Right kidney (tissue), 1 donor: ENCODE measurements at regions not wholly inside any gene's neighbourhood (a gene's known extent, or its start where the extent isn't known, plus 50 kb on each side); places are given as distances from the start of the nearest gene placed in this dataset.

Experiments used
- DNase-seq: peaks from one replicate; pipeline ENCODE4 v3.0.0-alpha.2; 2016

DNA sequence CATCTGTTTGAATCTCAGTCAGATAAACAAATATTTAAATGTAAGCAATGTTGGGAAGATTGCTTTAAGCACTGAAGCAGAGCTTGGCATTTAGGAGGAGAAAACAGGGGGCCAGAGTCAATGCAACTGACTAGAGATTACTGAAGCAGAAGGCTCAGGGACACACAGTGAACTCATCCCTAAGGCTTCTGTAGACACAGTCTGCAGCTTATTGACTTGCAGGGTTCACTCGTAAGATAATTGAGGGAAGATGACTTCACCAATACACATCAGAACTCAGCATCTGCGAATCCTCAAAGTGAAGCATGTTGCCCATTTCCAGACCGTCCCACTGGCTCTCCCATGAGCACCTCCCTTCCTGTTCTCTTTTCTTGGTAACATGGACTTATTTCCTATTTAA, 363.4 kb upstream of the PFKP start:
- DNase-seq: no peak

DNA sequence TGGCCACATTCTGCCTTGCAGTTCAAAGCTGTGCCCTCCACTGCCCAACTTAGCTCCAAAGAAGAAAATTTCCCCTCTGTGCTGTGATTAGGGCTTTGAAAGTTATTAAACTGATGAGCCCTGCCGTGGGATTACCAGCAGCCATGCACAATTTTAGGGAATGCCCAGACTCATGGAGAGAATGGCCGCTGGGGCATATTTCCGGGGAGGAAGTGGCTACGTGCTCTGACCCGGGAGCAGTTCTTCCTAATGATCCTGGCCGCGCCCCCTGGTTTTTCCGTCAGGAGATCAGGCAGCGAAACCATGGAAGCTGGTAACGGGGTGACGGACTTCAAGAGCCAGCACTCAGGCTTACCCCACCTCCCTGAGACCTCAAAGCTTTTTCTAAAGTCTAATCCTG, 365.5 kb upstream of the PFKP start:
- no peak for DNase-seq

DNA sequence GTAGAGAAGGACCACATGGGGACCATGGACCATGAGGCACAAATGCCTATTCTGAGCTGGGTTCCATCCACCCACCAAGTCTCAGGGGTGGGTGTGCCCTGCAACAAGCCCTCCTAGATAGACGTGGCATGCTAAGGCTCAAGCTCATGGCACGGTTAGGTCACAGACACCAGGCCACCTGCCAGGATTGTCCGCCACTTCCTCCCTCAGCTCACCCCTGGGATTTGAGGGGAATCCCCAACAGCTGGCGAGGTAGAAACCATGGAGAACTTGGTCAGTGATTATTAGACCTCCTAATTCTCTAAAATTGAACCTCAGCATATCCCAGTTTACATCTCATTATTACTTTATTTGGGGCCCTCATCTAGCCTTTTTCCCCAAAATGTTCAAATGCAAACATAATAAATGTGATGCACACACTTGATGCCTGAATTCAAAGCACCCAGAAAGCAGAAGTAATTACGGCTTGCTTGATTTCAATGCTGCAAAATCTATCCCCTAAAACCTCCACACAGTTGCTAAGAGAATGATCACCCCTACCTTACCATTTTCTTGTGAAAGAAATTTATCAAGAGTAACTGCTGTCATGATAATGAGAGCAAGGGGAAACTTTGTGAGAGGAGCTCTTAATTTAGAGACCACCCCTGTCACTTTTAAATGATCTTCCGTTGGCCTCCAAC, 366.6 kb upstream of the PFKP start:
- no peak for DNase-seq

DNA sequence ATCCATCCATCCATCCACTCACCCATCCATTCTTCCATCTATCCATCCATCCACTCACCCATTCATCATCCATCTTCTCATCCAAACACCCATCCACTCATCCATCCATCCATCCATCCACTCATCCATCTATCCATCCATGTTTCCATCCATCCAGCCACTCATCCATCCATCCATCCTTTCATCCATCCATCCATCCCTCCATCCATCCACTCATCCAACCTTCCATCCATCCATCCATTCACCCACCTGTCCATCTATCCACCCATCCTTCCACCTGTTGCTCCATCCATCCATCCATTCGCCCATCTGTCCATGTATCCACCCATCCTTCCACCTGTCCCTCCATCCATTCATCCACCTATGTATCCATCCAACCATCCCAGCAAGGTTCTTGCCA, 378.4 kb upstream of the PFKP start:
- DNase-seq: no peak

DNA sequence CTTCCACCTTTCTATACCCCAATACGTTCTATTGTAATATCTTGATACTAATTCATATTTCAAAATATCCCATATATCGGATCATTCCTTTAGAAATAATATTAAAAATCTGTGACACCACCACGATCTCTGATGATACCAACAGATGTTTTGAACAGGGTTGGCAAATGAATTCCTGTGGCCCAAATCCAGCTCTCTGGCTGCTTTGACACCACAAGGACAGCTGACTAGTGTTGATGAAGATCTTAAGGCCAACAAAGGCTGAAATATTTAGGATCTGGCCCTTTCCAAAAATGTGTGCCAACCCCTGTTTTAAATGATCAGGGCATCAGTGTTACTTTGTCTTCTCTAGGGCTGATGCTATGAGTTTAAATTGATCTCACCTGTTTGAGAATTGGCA, 380.7 kb upstream of the PFKP start:
- no peak for DNase-seq

GRCh38 chr10:2682491-2682890, 384.9 kb upstream of the PFKP start:
- no peak for DNase-seq

DNA sequence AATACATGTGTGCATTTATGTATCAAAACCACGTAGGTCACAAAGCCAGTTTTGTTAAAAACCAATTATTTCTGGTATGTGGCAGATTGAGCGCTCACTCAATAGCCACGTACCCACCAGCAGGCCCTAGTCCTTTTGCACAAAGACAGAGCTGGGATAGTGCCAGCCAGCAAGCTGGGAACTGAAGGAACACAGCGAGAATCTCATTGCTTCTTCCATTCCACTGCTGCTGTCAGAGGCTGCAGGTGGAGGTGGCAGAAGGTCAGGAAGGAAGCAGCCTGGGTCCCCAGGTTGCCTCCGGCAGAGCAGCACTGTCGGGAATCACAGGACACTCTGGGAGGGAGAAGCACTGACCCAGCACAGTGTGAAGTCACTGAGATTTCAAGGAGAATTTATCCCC, 385.5 kb upstream of the PFKP start:
- no peak for DNase-seq

- DNase-seq: no peak
Observed at GRCh38 chr10:2680821-2681220, 386.5 kb upstream of the PFKP start.

DNA sequence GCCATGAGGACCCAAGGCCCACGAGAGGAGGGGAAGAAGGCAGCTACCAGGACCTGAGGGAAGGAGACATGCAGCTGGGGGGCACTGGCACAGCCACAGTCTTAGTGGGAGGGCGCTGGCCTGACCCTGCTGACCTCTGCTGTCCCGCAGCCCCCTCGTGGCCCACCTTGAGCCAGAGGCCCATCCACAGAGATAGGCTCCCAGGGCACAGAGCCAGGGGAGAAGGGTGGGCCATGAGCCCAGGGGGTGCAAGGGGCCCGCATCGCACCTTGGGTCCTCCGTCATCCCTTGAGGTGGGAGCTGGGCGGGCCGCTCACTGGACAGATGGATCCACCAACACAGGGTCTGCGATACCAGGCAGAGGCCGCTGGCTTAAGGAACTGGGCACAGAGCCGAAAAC, 387.7 kb upstream of the PFKP start:
- no peak for DNase-seq

DNA sequence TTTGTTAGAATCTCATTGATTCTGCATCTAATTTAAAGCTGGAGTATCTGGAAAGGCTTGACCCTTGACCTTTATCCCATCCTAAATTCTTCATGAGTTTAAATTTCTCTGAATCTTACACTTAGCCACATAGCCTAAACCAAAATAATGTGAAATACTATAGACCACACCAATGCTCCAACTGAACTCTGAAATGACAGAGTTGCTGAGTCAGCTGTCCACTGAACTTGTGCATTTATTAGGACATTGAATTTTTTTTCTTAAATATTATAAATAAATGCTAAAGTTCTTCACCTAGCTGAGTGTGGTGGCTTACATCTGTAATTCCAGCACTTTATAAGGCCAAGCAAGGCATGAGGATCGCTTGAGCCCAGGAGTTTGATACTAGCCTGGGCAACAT, 390.9 kb upstream of the PFKP start:
- DNase-seq: no peak

- DNase-seq: no peak
Observed at GRCh38 chr10:2674451-2674850, 392.9 kb upstream of the PFKP start.

DNA sequence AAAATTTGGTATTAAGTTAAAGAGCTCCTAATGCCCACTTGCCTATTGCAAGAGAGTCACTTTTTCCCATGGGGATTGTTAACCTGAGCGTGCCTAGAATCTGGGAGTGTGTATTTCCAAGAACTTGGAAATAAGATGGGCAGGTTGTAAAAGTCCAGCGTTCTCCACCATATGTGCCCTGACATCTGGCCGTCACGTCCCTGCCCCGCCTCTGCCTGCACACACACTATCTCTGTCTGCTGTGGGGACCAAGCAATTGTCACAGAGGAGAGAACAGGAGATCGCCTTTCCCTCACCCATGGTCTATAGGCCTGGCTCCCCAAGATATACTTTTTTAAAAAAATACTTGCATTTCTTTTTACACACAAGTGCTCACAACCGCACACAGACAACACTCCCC, 396.5 kb upstream of the PFKP start:
- DNase-seq: no peak

DNA sequence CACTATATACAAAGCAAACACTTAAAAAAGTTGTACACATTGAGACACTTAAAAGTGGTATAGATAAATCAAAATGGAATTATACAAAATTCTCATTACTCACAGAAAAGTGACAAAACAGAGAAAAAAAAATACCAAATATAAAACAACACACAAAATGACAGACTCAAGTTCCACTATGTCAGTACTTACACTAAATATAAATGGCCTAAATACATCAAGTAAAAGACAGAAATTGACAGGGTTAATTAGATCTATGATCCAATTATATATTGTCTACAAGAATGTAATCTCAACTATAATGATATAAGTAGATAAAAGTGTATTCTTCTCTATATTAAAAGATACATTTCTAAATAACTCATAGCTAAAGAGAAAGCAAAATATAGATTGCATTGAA, 401.6 kb upstream of the PFKP start:
- DNase-seq: no peak

- DNase-seq: no peak
Observed at GRCh38 chr10:2660276-2660675, 407.1 kb upstream of the PFKP start.

DNA sequence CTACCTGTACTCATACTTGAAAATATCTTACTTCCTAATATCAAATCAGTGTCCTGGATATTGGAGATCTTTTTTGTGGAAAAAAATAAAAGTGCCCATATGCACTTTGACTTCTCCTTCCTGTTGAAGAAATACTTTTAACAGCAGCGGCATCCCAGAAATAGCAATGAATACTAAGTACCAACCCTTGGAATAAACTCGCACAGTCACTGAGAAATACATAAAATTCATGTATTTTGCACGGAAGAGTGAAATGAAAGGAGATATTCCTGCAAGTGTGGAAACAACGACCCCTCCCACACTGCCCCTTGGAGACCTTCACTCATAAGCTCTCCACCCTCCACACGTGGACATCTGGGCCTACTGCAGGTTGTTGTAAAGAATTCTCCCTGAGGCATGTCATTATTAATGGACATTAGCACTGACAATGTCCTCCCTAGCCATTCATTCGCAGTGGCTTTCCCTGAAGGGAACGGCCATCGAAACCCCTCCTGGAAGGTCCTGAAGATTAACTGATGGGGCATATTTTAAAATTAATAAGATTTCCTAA, 407.6 kb upstream of the PFKP start:
- no peak for DNase-seq

DNA sequence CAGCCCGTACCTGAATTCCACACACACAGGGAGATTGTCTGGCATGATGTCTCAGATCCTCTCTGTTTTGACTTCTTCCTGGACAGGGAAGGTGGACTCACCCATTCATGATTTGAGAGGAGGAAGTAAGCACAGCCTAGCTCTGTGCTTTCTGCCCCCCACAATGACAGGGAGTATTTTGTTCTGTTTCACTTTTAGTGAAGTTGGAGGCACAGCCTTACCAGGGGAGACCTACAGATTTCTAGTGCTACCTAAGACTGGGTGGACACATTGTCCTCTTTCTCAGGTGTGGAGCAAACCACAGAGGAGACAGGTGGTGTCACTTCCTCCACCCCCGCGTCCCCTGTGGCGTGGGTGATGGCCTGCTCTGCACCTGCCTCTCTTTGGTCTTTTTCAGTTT, 408.6 kb upstream of the PFKP start:
- no peak for DNase-seq

DNA sequence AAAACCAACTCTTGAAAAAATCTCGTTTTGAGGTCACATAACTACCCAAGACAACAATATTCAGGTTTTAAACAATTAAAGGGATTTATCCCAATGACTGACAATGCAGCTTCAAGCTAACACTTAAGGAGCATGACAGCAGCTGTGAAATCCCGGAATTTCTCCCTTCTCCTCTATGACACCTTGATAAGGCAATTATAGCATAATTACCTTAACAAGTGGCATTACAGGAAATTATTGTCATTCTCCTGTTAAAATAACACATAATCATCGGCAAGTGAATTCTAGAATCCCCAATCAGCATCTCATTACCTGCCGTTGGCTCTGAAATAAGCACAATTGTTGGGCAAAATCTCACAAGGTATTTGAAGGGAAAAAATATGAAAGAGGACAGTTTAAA, 417.0 kb upstream of the PFKP start:
- no peak for DNase-seq

- no peak for DNase-seq
Observed at GRCh38 chr10:2641028-2641427, 426.3 kb upstream of the PFKP start.

- DNase-seq: no peak
Observed at GRCh38 chr10:2633630-2634029, 433.7 kb upstream of the PFKP start.

DNA sequence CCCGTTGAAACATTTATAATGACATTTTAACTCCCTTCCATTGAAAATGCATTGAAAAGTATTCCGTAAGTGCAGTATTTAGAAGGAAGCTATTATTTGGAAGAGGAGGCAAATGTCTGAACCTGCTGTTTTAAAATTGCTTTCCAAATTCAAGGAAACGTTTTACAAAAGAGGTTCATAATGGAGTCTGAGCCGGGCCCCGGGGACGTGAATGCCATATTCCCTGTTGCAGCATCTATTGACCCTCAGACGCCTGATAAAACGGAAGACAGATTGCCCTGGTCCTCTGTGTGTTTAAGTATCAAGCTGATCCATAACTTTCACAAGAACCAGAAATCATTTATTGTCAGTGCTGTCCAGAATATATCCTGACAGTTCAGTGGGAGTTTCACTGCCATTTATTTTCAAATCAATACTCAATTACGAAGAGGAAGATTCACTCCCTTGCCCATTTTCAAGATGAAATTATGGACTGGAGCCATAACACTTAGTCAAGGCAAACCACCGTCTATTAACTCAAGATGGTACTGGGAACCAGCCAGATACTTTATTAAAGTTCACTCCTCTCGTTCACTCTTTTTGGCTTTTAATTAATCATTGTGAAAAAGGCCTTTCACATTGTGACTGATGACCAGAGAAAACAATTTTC, 435.7 kb upstream of the PFKP start:
- DNase-seq: no peak

- DNase-seq: no peak
Observed at GRCh38 chr10:2628705-2629104, 438.6 kb upstream of the PFKP start.

GRCh38 chr10:2627969-2628368, 439.4 kb upstream of the PFKP start:
- DNase-seq: no peak

DNA sequence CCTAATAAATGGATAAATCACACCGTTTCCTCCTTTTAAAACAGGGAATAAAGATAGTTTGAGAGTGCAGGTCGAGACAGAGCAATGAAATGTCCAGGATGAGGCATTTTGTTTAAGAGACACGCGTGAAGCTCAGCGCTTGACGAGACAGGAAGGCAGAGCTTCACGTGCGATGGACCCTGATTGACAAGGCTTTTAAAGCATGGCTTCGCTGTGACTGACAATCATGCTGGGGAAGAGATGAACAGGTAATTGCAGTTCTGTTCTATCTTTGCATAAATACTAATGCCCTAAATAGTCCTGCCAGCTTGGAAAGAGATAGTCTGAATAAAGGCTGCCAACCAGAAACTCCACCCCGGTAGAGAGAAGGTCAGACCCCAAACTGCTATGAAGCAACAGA, 442.3 kb upstream of the PFKP start:
- DNase-seq: no peak

DNA sequence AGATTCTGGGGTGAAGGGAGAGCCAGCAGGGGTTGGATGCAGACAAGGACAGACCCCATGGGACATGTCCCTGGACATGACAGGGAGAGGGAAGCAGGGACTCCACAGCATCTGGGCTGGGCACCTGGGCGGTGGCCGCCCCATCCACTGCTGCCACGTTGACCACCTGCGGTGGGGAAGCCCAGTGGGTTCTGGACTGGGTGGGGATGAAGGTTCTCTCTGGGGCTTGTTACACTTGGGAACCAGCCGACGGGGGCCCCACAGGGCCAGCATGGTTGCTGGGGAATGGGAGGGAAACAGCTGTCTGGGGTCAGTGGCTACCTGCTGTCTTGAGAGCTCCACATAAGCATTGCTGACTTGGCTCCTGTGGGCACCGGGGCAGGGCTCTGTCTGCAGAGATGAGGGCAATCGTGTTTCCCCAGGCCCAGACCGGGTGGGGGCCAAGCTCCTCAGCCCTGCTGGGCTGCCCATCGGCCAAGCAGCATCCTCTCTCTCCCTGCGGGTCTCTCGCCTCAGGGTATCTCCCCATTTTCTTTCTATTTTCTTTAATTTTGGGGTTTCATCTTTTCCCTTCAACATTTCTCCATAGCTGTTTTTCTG, 443.6 kb upstream of the PFKP start:
- DNase-seq: no peak
